ENCODE measurements at regions not wholly inside any gene's neighbourhood (a gene's known extent, or its start where the extent isn't known, plus 50 kb on each side); places are given as distances from the start of the nearest gene placed in this dataset.

GRCh38 chr10:124206616-124207015 lies 113.2 kb upstream of the CHST15 start:
- no peak for TF ChIP-seq CTCF (conservative IDR thresholded peaks at IDR 0.05; ENCODE audit: low read depth, low read length)
- no peak overlapping the region for H3K4me3 ChIP-seq (ENCODE audit: low read depth, low read length)
- DNase-seq (ENCODE audit: low read depth) = peak; percentile 31

GRCh38 chr10:124205432-124205831 lies 112.0 kb upstream of the CHST15 start:
- H3K4me3 ChIP-seq (ENCODE audit: low read depth, low read length) = no peak overlapping the region
- DNase-seq (ENCODE audit: low read depth) = no peak

GRCh38 chr10:124204726-124205125 lies 111.3 kb upstream of the CHST15 start:
- no peak for DNase-seq (ENCODE audit: low read depth)
- H3K4me3 ChIP-seq (ENCODE audit: low read depth, low read length) = no peak overlapping the region
- no peak for TF ChIP-seq CTCF (conservative IDR thresholded peaks at IDR 0.05; ENCODE audit: low read depth, low read length)

More at GRCh38 chr10:124205432-124205831, 112.0 kb upstream of the CHST15 start:
- no peak for TF ChIP-seq CTCF (conservative IDR thresholded peaks at IDR 0.05; ENCODE audit: low read depth, low read length)

- no peak overlapping the region for H3K4me3 ChIP-seq (ENCODE audit: low read depth, low read length)
- no peak for TF ChIP-seq CTCF (conservative IDR thresholded peaks at IDR 0.05; ENCODE audit: low read depth, low read length)
- no peak for DNase-seq (ENCODE audit: low read depth)
Observed at GRCh38 chr10:124200011-124200410, 106.6 kb upstream of the CHST15 start.

GRCh38 chr10:124198871-124199270 lies 105.5 kb upstream of the CHST15 start:
- no peak overlapping the region for H3K4me3 ChIP-seq (ENCODE audit: low read depth, low read length)
- TF ChIP-seq CTCF (conservative IDR thresholded peaks at IDR 0.05; ENCODE audit: low read depth, low read length) = no peak
- DNase-seq (ENCODE audit: low read depth) = no peak

GRCh38 chr10:124198125-124198501 lies 104.7 kb upstream of the CHST15 start:
- DNase-seq (ENCODE audit: low read depth) = no peak
- no peak for TF ChIP-seq CTCF (conservative IDR thresholded peaks at IDR 0.05; ENCODE audit: low read depth, low read length)
- H3K4me3 ChIP-seq (ENCODE audit: low read depth, low read length) = no peak overlapping the region

GRCh38 chr10:124197371-124198124 lies 104.2 kb upstream of the CHST15 start:
- no peak for TF ChIP-seq CTCF (conservative IDR thresholded peaks at IDR 0.05; ENCODE audit: low read depth, low read length)
- peak; percentile 9 for DNase-seq (ENCODE audit: low read depth)
- H3K4me3 ChIP-seq (ENCODE audit: low read depth, low read length) = no peak overlapping the region

Measured in choroid plexus epithelial cell (primary cell).